GM10266 (cell line): ENCODE measurements at regions not wholly inside any gene's neighbourhood (a gene's known extent, or its start where the extent isn't known, plus 50 kb on each side); places are given as distances from the start of the nearest gene placed in this dataset.

Experiments
- DNase-seq: peaks from one replicate; pipeline ENCODE4 v3.0.0; 2012; ENCODE audit errors: extremely low spot score
- CTCF ChIP-seq: IDR thresholded peaks from 2 replicates; pipeline ENCODE4 v1.5.1; 2012; ENCODE audit warnings: mild to moderate bottlenecking, low read depth; ENCODE audit not compliant: control insufficient read depth, insufficient read depth; ENCODE audit errors: missing control alignments

GRCh38 chr14:38070061-38070588 is 137.6 kb upstream of the SSTR1 start:
- no peak for TF ChIP-seq CTCF
- no peak for DNase-seq

- DNase-seq, result no peak
- TF ChIP-seq CTCF, result no peak
Measured at GRCh38 chr14:38073641-38074040, 134.1 kb upstream of the SSTR1 start.

GRCh38 chr14:38074081-38074480 is 133.6 kb upstream of the SSTR1 start:
- DNase-seq, result no peak
- TF ChIP-seq CTCF, result no peak

GRCh38 chr14:38074754-38075153 is 132.9 kb upstream of the SSTR1 start:
- TF ChIP-seq CTCF, result no peak
- DNase-seq, result no peak

- no peak for TF ChIP-seq CTCF
- no peak for DNase-seq
Measured at GRCh38 chr14:38078393-38078792, 129.3 kb upstream of the SSTR1 start.

GRCh38 chr14:38079268-38079667 is 128.4 kb upstream of the SSTR1 start:
- no peak for TF ChIP-seq CTCF
- DNase-seq, result no peak

- no peak for TF ChIP-seq CTCF
- DNase-seq, result no peak
Measured at GRCh38 chr14:38079886-38080285, 127.8 kb upstream of the SSTR1 start.

GRCh38 chr14:38080696-38081095 is 127.0 kb upstream of the SSTR1 start:
- DNase-seq, result no peak
- no peak for TF ChIP-seq CTCF
